Type B pancreatic cell (in vitro differentiated cells): ENCODE measurements at regions not wholly inside any gene's neighbourhood (a gene's known extent, or its start where the extent isn't known, plus 50 kb on each side); places are given as distances from the start of the nearest gene placed in this dataset.
A peak's percentile ranks its signal among the peaks of the same experiment; 100 is the strongest.

ENCODE experiments used
- DNase-seq: peaks from one replicate; pipeline ENCODE4 v3.0.0; 2021; ENCODE audit warnings: mixed read lengths; ENCODE audit not compliant: unreplicated experiment; ENCODE audit errors: extremely low spot score
- H3K27ac Mint-ChIP-seq: 2 replicates; pipeline ENCODE4 v1.8.0; 2021; ENCODE audit warnings: mild to moderate bottlenecking, mixed read lengths
- H3K27me3 Mint-ChIP-seq: 2 replicates; pipeline ENCODE4 v1.8.0; 2021; ENCODE audit warnings: mixed read lengths
- H3K36me3 Mint-ChIP-seq: 2 replicates; pipeline ENCODE4 v1.8.0; 2021; ENCODE audit warnings: mixed read lengths
- H3K4me1 Mint-ChIP-seq: one replicate; pipeline ENCODE4 v1.8.0; 2021; ENCODE audit warnings: mixed read lengths; ENCODE audit not compliant: unreplicated experiment
- H3K4me3 Mint-ChIP-seq: 2 replicates; pipeline ENCODE4 v1.8.0; 2021; ENCODE audit warnings: mild to moderate bottlenecking, mixed read lengths
- H3K9me3 Mint-ChIP-seq: 2 replicates; pipeline ENCODE4 v1.8.0; 2021; ENCODE audit warnings: mixed read lengths
- CTCF ChIP-seq: fragments of 200-600 bp; sonication (generic); conservative IDR thresholded peaks from 2 replicates; pipeline ENCODE4 v1.5.0; 2021; ENCODE audit warnings: antibody characterized with exemption, mild to moderate bottlenecking

GRCh38 chr12:46459861-46460545 lies 87.4 kb upstream of the SLC38A2 start:
- DNase-seq: no peak
- Mint-ChIP-seq H3K4me1 (peaks cover 44% of the 10 kb centered on the region), H3K27ac (no peak overlapping the region), H3K36me3 (peaks cover 4% of the 10 kb centered on the region), H3K9me3 (peaks cover 10% of the 10 kb centered on the region), H3K27me3 (no peaks in the 10 kb centered on the region), H3K4me3 (no peak overlapping the region)
- no peak for TF ChIP-seq CTCF

GRCh38 chr12:46459111-46459510 lies 86.5 kb upstream of the SLC38A2 start:
- peaks cover 44% of the 10 kb centered on the region for H3K4me1 Mint-ChIP-seq
- no peak for DNase-seq
- H3K36me3 Mint-ChIP-seq: peaks cover 4% of the 10 kb centered on the region
- peaks cover 10% of the 10 kb centered on the region for H3K9me3 Mint-ChIP-seq
- H3K4me3 Mint-ChIP-seq: no peak overlapping the region
- no peak for TF ChIP-seq CTCF
- H3K27ac Mint-ChIP-seq: no peak overlapping the region
- H3K27me3 Mint-ChIP-seq: no peaks in the 10 kb centered on the region

- no peak for TF ChIP-seq CTCF
- H3K4me3 Mint-ChIP-seq: no peak overlapping the region
- H3K4me1 Mint-ChIP-seq: peaks cover 44% of the 10 kb centered on the region
- DNase-seq: no peak
- peaks cover 4% of the 10 kb centered on the region for H3K36me3 Mint-ChIP-seq
- peaks cover 10% of the 10 kb centered on the region for H3K9me3 Mint-ChIP-seq
- no peak overlapping the region for H3K27ac Mint-ChIP-seq
- H3K27me3 Mint-ChIP-seq: no peaks in the 10 kb centered on the region
Observed at GRCh38 chr12:46458500-46459102, 86.0 kb upstream of the SLC38A2 start.

- no peaks in the 10 kb centered on the region for H3K27me3 Mint-ChIP-seq
- TF ChIP-seq CTCF: no peak
- peaks cover 10% of the 10 kb centered on the region for H3K9me3 Mint-ChIP-seq
- no peak overlapping the region for H3K27ac Mint-ChIP-seq
- peaks cover 44% of the 10 kb centered on the region for H3K4me1 Mint-ChIP-seq
- H3K4me3 Mint-ChIP-seq: no peak overlapping the region
- no peak for DNase-seq
- H3K36me3 Mint-ChIP-seq: peaks cover 4% of the 10 kb centered on the region
Observed at GRCh38 chr12:46457958-46458357, 85.4 kb upstream of the SLC38A2 start.

GRCh38 chr12:46456356-46457334 lies 84.1 kb upstream of the SLC38A2 start:
- Mint-ChIP-seq H3K27me3 (no peaks in the 10 kb centered on the region), H3K27ac (peak overlapping the region; percentile 92), H3K4me3 (no peak overlapping the region), H3K4me1 (peaks cover 33% of the 10 kb centered on the region), H3K9me3 (peaks cover 14% of the 10 kb centered on the region), H3K36me3 (peaks cover 4% of the 10 kb centered on the region)
- TF ChIP-seq CTCF: no peak
- no peak for DNase-seq
